H1 (cell line): ENCODE measurements at regions not wholly inside any gene's neighbourhood (a gene's known extent, or its start where the extent isn't known, plus 50 kb on each side); places are given as distances from the start of the nearest gene placed in this dataset.

Experiments
- CTCF ChIA-PET: fragments of 300-600 bp; sonication (Branson Sonifier 250); formaldehyde crosslinking; loops from one replicate; lab custom pipeline; 2021; ENCODE audit not compliant: partially characterized antibody; lab: Charles Lee
- POLR2A ChIA-PET: fragments of 300-600 bp; sonication (Branson Sonifier 250); formaldehyde crosslinking; loops from one replicate; lab custom pipeline; 2021; ENCODE audit warnings: inconsistent platforms; ENCODE audit not compliant: partially characterized antibody; lab: Charles Lee
- DNase-seq, 2 experiments: peaks; one replicate each; pipeline versions ENCODE4 v3.0.0 to v3.0.0-alpha.2; 2010 to 2022; ENCODE audit warnings: low spot score in 2 of 2, low read depth in 1 of 2, mixed read lengths in 1 of 2
- FAIRE-seq: peaks from 2 replicates; lab custom pipeline; 2011; peaks lifted over from hg19 to GRCh38; lab: Jason Lieb, UNC
- H2AFZ ChIP-seq: 2 replicates; pipeline ENCODE4 v1.8.1; 2012; ENCODE audit warnings: low read length, inconsistent platforms
- H2AK5ac ChIP-seq: 2 replicates; pipeline ENCODE4 v1.6.1; 2013; ENCODE audit warnings: low read depth, low read length
- H2BK120ac ChIP-seq: replicated peaks from 2 replicates; pipeline ENCODE3; 2013; ENCODE audit warnings: low read depth, low read length, inconsistent platforms
- H2BK12ac ChIP-seq: 2 replicates; pipeline ENCODE4 v1.6.1; 2013; ENCODE audit warnings: low read depth, low read length
- H2BK15ac ChIP-seq: 2 replicates; pipeline ENCODE4 v1.6.1; 2013; ENCODE audit warnings: low read length
- H2BK20ac ChIP-seq: 2 replicates; pipeline ENCODE4 v1.6.1; 2013; ENCODE audit warnings: low read length
- H2BK5ac ChIP-seq: 2 replicates; pipeline ENCODE4 v1.6.1; 2013; ENCODE audit warnings: low read depth, low read length
- H3K14ac ChIP-seq: 2 replicates; pipeline ENCODE4 v1.6.1; 2013; ENCODE audit warnings: inconsistent platforms; ENCODE audit not compliant: insufficient read length
- H3K18ac ChIP-seq: 2 replicates; pipeline ENCODE4 v1.6.1; 2013; ENCODE audit warnings: low read length; ENCODE audit errors: extremely low read depth
- H3K23ac ChIP-seq: 2 replicates; pipeline ENCODE4 v1.6.1; 2013; ENCODE audit warnings: inconsistent platforms; ENCODE audit not compliant: insufficient read length
- H3K23me2 ChIP-seq: 2 replicates; pipeline ENCODE4 v1.6.1; 2013; ENCODE audit warnings: low read depth, low read length
- H3K27ac ChIP-seq: 2 replicates; pipeline ENCODE4 v1.6.1; 2011; ENCODE audit warnings: low read depth, low read length, inconsistent platforms
- H3K27me3 ChIP-seq, 4 experiments: replicated peaks in 1 of 4; 1 replicate in 1 of 4; 2 replicates in 3 of 4; pipeline versions ENCODE4 v1.6.1 to v1.8.1; 2011 to 2013; ENCODE audit warnings: low read length in 3 of 4, mild to moderate bottlenecking in 3 of 4, inconsistent platforms in 2 of 4, mixed read lengths in 2 of 4, moderate library complexity in 1 of 4; ENCODE audit not compliant: control insufficient read depth in 3 of 4, insufficient read depth in 3 of 4; ENCODE audit errors: extremely low read depth in 1 of 4
- H3K36me3 ChIP-seq, 4 experiments: 2 replicates each; pipeline versions ENCODE4 v1.6.1 to v1.8.1; 2011 to 2013; ENCODE audit warnings: mild to moderate bottlenecking in 4 of 4, low read length in 3 of 4, moderate library complexity in 2 of 4, control low read depth in 1 of 4, inconsistent platforms in 1 of 4; ENCODE audit not compliant: insufficient read depth in 4 of 4, control insufficient read depth in 2 of 4
- H3K4ac ChIP-seq: replicated peaks from 2 replicates; pipeline ENCODE3; 2013; ENCODE audit warnings: low read length, low read depth, mixed read lengths, inconsistent platforms; ENCODE audit not compliant: insufficient read length
- H3K4me1 ChIP-seq, 4 experiments: replicated peaks in 1 of 4; 1 replicate in 1 of 4; 2 replicates in 3 of 4; pipeline versions ENCODE4 v1.6.1 to v1.8.1; 2011 to 2013; ENCODE audit warnings: low read length in 3 of 4, inconsistent platforms in 2 of 4, mixed read lengths in 1 of 4; ENCODE audit not compliant: insufficient read depth in 4 of 4, control insufficient read depth in 3 of 4
- H3K4me2 ChIP-seq, 2 experiments: 2 replicates each; pipeline versions ENCODE4 v1.6.1 to v1.8.1; 2011 to 2013; ENCODE audit warnings: low read depth in 2 of 2, low read length in 2 of 2, control low read depth in 1 of 2, inconsistent platforms in 1 of 2, mild to moderate bottlenecking in 1 of 2; ENCODE audit not compliant: insufficient read depth in 1 of 2
- H3K4me3 ChIP-seq, 4 experiments: fragments of 200-600, 300-600 bp in 1 of 4; sonication (generic), shearing (Covaris generic), sonication (Bioruptor Twin) in 1 of 4; 2 replicates each; pipeline versions ENCODE4 v1.5.1 to v1.8.1; 2011 to 2016; ENCODE audit warnings: low read length in 4 of 4, low read depth in 3 of 4, control low read depth in 2 of 4, inconsistent platforms in 2 of 4, mild to moderate bottlenecking in 2 of 4, mixed read lengths in 1 of 4, moderate library complexity in 1 of 4; ENCODE audit not compliant: insufficient read depth in 2 of 4; ENCODE audit errors: extremely low read depth in 1 of 4
- H3K56ac ChIP-seq: replicated peaks from 2 replicates; pipeline ENCODE3; 2013; ENCODE audit warnings: low read depth, mild to moderate bottlenecking, mixed read lengths, low read length, inconsistent platforms; ENCODE audit not compliant: insufficient read length
- H3K79me1 ChIP-seq: 2 replicates; pipeline ENCODE4 v1.6.1; 2013; ENCODE audit warnings: low read depth, low read length, control low read depth
- H3K79me2 ChIP-seq, 2 experiments: 2 replicates each; pipeline versions ENCODE4 v1.6.1 to v1.8.1; 2012 to 2013; ENCODE audit warnings: low read length in 2 of 2, mild to moderate bottlenecking in 2 of 2, inconsistent platforms in 1 of 2; ENCODE audit not compliant: insufficient read depth in 2 of 2, control insufficient read depth in 1 of 2
- H3K9ac ChIP-seq, 4 experiments: replicated peaks in 1 of 4; 1 replicate in 1 of 4; 2 replicates in 3 of 4; pipeline versions ENCODE4 v1.6.1 to v1.8.1; 2011 to 2013; ENCODE audit warnings: low read depth in 3 of 4, low read length in 3 of 4, control low read depth in 2 of 4, mild to moderate bottlenecking in 2 of 4, moderate library complexity in 2 of 4, inconsistent platforms in 1 of 4; ENCODE audit errors: extremely low read depth in 1 of 4
- H3K9me3 ChIP-seq, 2 experiments: 2 replicates each; pipeline versions ENCODE4 v1.6.1 to v1.8.1; 2012 to 2013; ENCODE audit warnings: mild to moderate bottlenecking in 2 of 2, moderate library complexity in 2 of 2, control low read depth in 1 of 2, inconsistent platforms in 1 of 2, low read depth in 1 of 2, low read length in 1 of 2, mixed read lengths in 1 of 2; ENCODE audit not compliant: insufficient read depth in 2 of 2
- H4K20me1 ChIP-seq, 2 experiments: replicated peaks in 1 of 2; 2 replicates each; pipeline versions ENCODE3 to v1.8.1; 2011 to 2013; ENCODE audit warnings: inconsistent platforms in 2 of 2, low read length in 2 of 2, mild to moderate bottlenecking in 1 of 2; ENCODE audit not compliant: insufficient read depth in 2 of 2, control insufficient read depth in 1 of 2
- H4K5ac ChIP-seq: 2 replicates; pipeline ENCODE4 v1.6.1; 2013; ENCODE audit warnings: low read length, low read depth, mixed read lengths, inconsistent platforms; ENCODE audit not compliant: insufficient read length
- H4K8ac ChIP-seq: 2 replicates; pipeline ENCODE4 v1.8.0; 2013; ENCODE audit warnings: mild to moderate bottlenecking, moderate library complexity, low read length, inconsistent platforms; ENCODE audit not compliant: insufficient read depth; ENCODE audit errors: extremely low read depth
- H4K91ac ChIP-seq: replicated peaks from 2 replicates; pipeline ENCODE3; 2013; ENCODE audit warnings: low read length, mixed read lengths, inconsistent platforms; ENCODE audit not compliant: insufficient read length
- CEBPB ChIP-seq: IDR thresholded peaks from 2 replicates; pipeline ENCODE4 v1.6.1; 2012; ENCODE audit warnings: low read depth, low read length
- EZH2 ChIP-seq: fragments of 200-600 bp; sonication (generic); IDR thresholded peaks from 2 replicates; pipeline ENCODE4 v1.7.1; 2012; ENCODE audit warnings: low read depth, mild to moderate bottlenecking, moderate library complexity, low read length, inconsistent platforms; ENCODE audit not compliant: severe bottlenecking
- HDAC2 ChIP-seq, 2 experiments: fragments of 300-600 bp in 1 of 2; sonication (generic) in 1 of 2; IDR thresholded peaks; 2 replicates each; pipeline ENCODE4 v1.6.1; 2011 to 2012; ENCODE audit warnings: low read depth in 2 of 2, low read length in 2 of 2, mild to moderate bottlenecking in 2 of 2, moderate library complexity in 2 of 2, borderline replicate concordance in 1 of 2, inconsistent platforms in 1 of 2
- JUND ChIP-seq: IDR thresholded peaks from 2 replicates; pipeline ENCODE4 v1.6.1; 2011; ENCODE audit warnings: mild to moderate bottlenecking, improper control_type of control experiment, low read length
- NANOG ChIP-seq: IDR thresholded peaks from 2 replicates; pipeline ENCODE4 v1.6.1; 2011; ENCODE audit warnings: low read length, low read depth, mild to moderate bottlenecking, inconsistent platforms; ENCODE audit not compliant: insufficient read depth, poor library complexity, severe bottlenecking
- POLR2A ChIP-seq, 2 experiments: IDR thresholded peaks; 1 replicate in 1 of 2; 2 replicates in 1 of 2; pipeline ENCODE4 v1.6.1; 2011; ENCODE audit warnings: low read depth in 2 of 2, low read length in 2 of 2, mild to moderate bottlenecking in 2 of 2; ENCODE audit errors: control extremely low read depth in 1 of 2
- POLR2AphosphoS5 ChIP-seq: IDR thresholded peaks from 2 replicates; pipeline ENCODE4 v1.6.1; 2011; ENCODE audit warnings: low read depth, low read length
- RBBP5 ChIP-seq: IDR thresholded peaks from 2 replicates; pipeline ENCODE4 v1.7.1; 2012; ENCODE audit warnings: low read depth, mild to moderate bottlenecking, inconsistent platforms, low read length, moderate library complexity, borderline replicate concordance
- RNF2 ChIP-seq: fragments of 200-900, 300-1000 bp; sonication (generic); IDR thresholded peaks from 2 replicates; pipeline ENCODE4 v1.7.1; 2016; ENCODE audit warnings: borderline replicate concordance, low read depth, mild to moderate bottlenecking, antibody characterized with exemption, low read length; ENCODE audit not compliant: poor library complexity, severe bottlenecking; ENCODE audit errors: missing control alignments
- SIX5 ChIP-seq: IDR thresholded peaks from 2 replicates; pipeline ENCODE4 v1.6.1; 2011; ENCODE audit warnings: mild to moderate bottlenecking, low read depth, low read length
- WGBS, 2 experiments: shearing (Covaris generic) in 1 of 2; methylation state at CpG; one replicate each; pipeline versions ENCODE4 v1.1.6 to v1.1.7; 2013 to 2015; ENCODE audit warnings: low lambda C conversion rate in 2 of 2, mixed read lengths in 2 of 2, inconsistent platforms in 1 of 2, low coverage in 1 of 2, missing lambda C conversion rate in 1 of 2; ENCODE audit not compliant: insufficient replicate concordance in 2 of 2, insufficient coverage in 1 of 2, insufficient read length in 1 of 2; ENCODE audit errors: extremely low coverage in 1 of 2, missing lambda C conversion rate in 1 of 2; 5-methylcytosine and 5-hydroxymethylcytosine counted together

DNA sequence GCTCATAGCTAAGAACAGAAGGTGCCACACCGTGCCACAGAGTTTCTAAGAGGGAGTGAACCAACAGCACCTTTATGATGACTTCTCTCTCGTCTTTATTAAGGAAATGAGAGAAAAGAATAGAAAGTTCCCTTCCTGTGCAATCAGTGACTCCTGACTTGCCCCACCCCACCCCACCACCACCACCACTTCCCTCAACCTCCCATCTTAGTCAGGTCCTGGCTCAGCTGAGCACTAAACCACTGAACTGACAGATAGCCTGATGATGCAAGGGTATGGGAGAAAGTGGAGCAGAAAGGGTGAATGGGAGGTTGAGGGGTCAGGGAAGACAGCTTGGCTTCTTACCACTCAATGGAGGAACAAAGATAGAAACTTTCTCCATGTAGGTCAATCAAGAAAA is 75.2 kb upstream of the RMDN2 start:
- no peaks in the 10 kb centered on the region for H3K9me3 ChIP-seq
- ChIA-PET CTCF (interaction anchor here (1.1 to 1.4 kb wide), 4 partner anchors 22 to 454 kb away, joined by 3 to 5 read pairs (median 4); no protein-coding TSS in a partner anchor), POLR2A (no interaction called here)
- no peak for FAIRE-seq
- H3K27ac ChIP-seq: no peak overlapping the region
- no peak overlapping the region for H4K91ac ChIP-seq
- H3K23ac ChIP-seq: no peak overlapping the region
- no peaks in the 10 kb centered on the region for H3K36me3 ChIP-seq
- TF ChIP-seq CEBPB (no peak), SIX5 (no peak), JUND (no peak), NANOG (no peak), EZH2 (no peak), HDAC2 (IDR thresholded peaks at IDR 0.05; ENCODE audit: borderline replicate concordance in 1 of 2, low read depth in 2 of 2, low read length in 2 of 2) (no peak), RBBP5 (no peak), RNF2 (no peak), POLR2A (IDR thresholded peaks at IDR 0.05; ENCODE audit: control extremely low read depth in 1 of 2, low read depth in 2 of 2, low read length in 2 of 2) (no peak), POLR2AphosphoS5 (no peak)
- no peaks in the 10 kb centered on the region for H4K20me1 ChIP-seq
- no peak overlapping the region for H2BK15ac ChIP-seq
- no peak overlapping the region for H2AK5ac ChIP-seq
- H3K18ac ChIP-seq: no peak overlapping the region
- H2BK12ac ChIP-seq: no peak overlapping the region
- H2AFZ ChIP-seq: no peak overlapping the region
- no peak overlapping the region for H2BK5ac ChIP-seq
- no peak overlapping the region for H3K56ac ChIP-seq
- no peak overlapping the region for H3K4me2 ChIP-seq
- no peak overlapping the region for H3K14ac ChIP-seq
- no peak overlapping the region for H3K9ac ChIP-seq
- no peak overlapping the region for H2BK120ac ChIP-seq
- no peaks in the 10 kb centered on the region; the same call in 1 of the 2 replicates for H3K23me2 ChIP-seq
- no peaks in the 10 kb centered on the region for H3K79me1 ChIP-seq
- H3K4ac ChIP-seq: no peak overlapping the region
- H2BK20ac ChIP-seq: no peak overlapping the region
- H3K27me3 ChIP-seq: no peaks in the 10 kb centered on the region
- H3K79me2 ChIP-seq: no peaks in the 10 kb centered on the region
- H4K5ac ChIP-seq: no peak overlapping the region
- H4K8ac ChIP-seq: no peak overlapping the region
- DNase-seq: no peak
- WGBS, 2 experiments: 86% methylated on average over 2 of the region's 2 CpGs; no CpG with 5 or more reads in 1 of the 2 experiments
- H3K4me3 ChIP-seq: no peak overlapping the region
- no peaks in the 10 kb centered on the region for H3K4me1 ChIP-seq
